MM.1S (cell line): ENCODE measurements at regions not wholly inside any gene's neighbourhood (a gene's known extent, or its start where the extent isn't known, plus 50 kb on each side); places are given as distances from the start of the nearest gene placed in this dataset.

Experiments used
- DNase-seq: peaks from one replicate; pipeline ENCODE4 v3.0.0-alpha.2; 2015
- H2AFZ ChIP-seq: fragments of 300-600 bp; sonication (generic); 2 replicates; pipeline ENCODE4 v1.6.0; 2016; ENCODE audit warnings: antibody characterized with exemption, low read length
- H3F3A ChIP-seq: fragments of 300-600 bp; sonication (generic); 2 replicates; pipeline ENCODE4 v1.6.1; 2016; ENCODE audit warnings: mild to moderate bottlenecking, antibody characterized with exemption, low read length, moderate library complexity, mixed read lengths; ENCODE audit not compliant: insufficient read depth
- H3K27ac ChIP-seq: fragments of 300-600 bp; sonication (generic); 2 replicates; pipeline ENCODE4 v1.5.1; 2016; ENCODE audit warnings: mild to moderate bottlenecking, low read length
- H3K27me3 ChIP-seq: fragments of 300-600 bp; sonication (generic); replicated peaks from 2 replicates; pipeline ENCODE4 v1.6.0; 2016; ENCODE audit warnings: low read length; ENCODE audit not compliant: insufficient read depth
- H3K36me3 ChIP-seq: fragments of 300-600 bp; sonication (generic); replicated peaks from 2 replicates; pipeline ENCODE4 v1.6.1; 2016; ENCODE audit warnings: mild to moderate bottlenecking, low read length, mixed read lengths; ENCODE audit not compliant: insufficient read depth
- H3K4me1 ChIP-seq: fragments of 300-600 bp; sonication (generic); 2 replicates; pipeline ENCODE4 v1.6.1; 2016; ENCODE audit warnings: low read length, mixed read lengths
- H3K4me2 ChIP-seq: fragments of 300-600 bp; sonication (generic); 2 replicates; pipeline ENCODE4 v1.6.0; 2016; ENCODE audit warnings: low read depth, low read length
- H3K4me3 ChIP-seq: fragments of 300-600 bp; sonication (generic); 2 replicates; pipeline ENCODE4 v1.5.1; 2016; ENCODE audit warnings: low read length, mixed read lengths
- H3K79me2 ChIP-seq: fragments of 300-600 bp; sonication (generic); 2 replicates; pipeline ENCODE4 v1.6.1; 2016; ENCODE audit warnings: mixed run types, low read length, mixed read lengths
- H3K9ac ChIP-seq: fragments of 300-600 bp; sonication (generic); 2 replicates; pipeline ENCODE4 v1.6.1; 2016; ENCODE audit warnings: low read length, mixed read lengths
- H3K9me2 ChIP-seq: fragments of 300-600 bp; sonication (generic); replicated peaks from 2 replicates; pipeline ENCODE4 v1.6.1; 2016; ENCODE audit warnings: mild to moderate bottlenecking, low read length, mixed read lengths; ENCODE audit not compliant: insufficient read depth
- H3K9me3 ChIP-seq: fragments of 300-600 bp; sonication (generic); replicated peaks from 2 replicates; pipeline ENCODE4 v1.6.1; 2016; ENCODE audit warnings: mild to moderate bottlenecking, low read length, mixed read lengths; ENCODE audit not compliant: insufficient read depth
- H4K20me1 ChIP-seq: fragments of 300-600 bp; sonication (generic); 2 replicates; pipeline ENCODE4 v1.6.1; 2016; ENCODE audit warnings: mild to moderate bottlenecking, low read length, moderate library complexity, mixed read lengths; ENCODE audit not compliant: insufficient read depth
- CTCF ChIP-seq: fragments of 300-600 bp; sonication (generic); IDR thresholded peaks from 2 replicates; pipeline ENCODE4 v1.5.1; 2016; ENCODE audit warnings: antibody characterized with exemption, low read length, mixed read lengths
- EZH2 ChIP-seq: fragments of 300-600 bp; sonication (generic); optimal IDR thresholded peaks from 2 replicates; pipeline ENCODE3; 2017; ENCODE audit warnings: low read depth, mild to moderate bottlenecking, antibody characterized with exemption, low read length, mixed read lengths
- EZH2phosphoT487 ChIP-seq: fragments of 300-600 bp; sonication (generic); IDR thresholded peaks from 2 replicates; pipeline ENCODE4 v1.6.1; 2018; ENCODE audit warnings: antibody characterized with exemption, low read length

GRCh38 chr14:26687301-26687837, 89.5 kb upstream of the NOVA1 start:
- no peaks in the 10 kb centered on the region for H3K9me2 ChIP-seq
- no peaks in the 10 kb centered on the region for H3K79me2 ChIP-seq
- H3F3A ChIP-seq = no peaks in the 10 kb centered on the region
- H3K4me3 ChIP-seq = no peak overlapping the region
- no peaks in the 10 kb centered on the region for H3K4me1 ChIP-seq
- H2AFZ ChIP-seq = no peak overlapping the region
- no peak overlapping the region for H3K9ac ChIP-seq
- H3K27ac ChIP-seq = no peak overlapping the region
- H3K9me3 ChIP-seq = no peaks in the 10 kb centered on the region
- H4K20me1 ChIP-seq = no peaks in the 10 kb centered on the region
- TF ChIP-seq CTCF (no peak), EZH2phosphoT487 (no peak), EZH2 (no peak)
- no peak for DNase-seq
- no peaks in the 10 kb centered on the region for H3K27me3 ChIP-seq
- H3K4me2 ChIP-seq = no peak overlapping the region
- no peaks in the 10 kb centered on the region for H3K36me3 ChIP-seq

GRCh38 chr14:26694521-26694920, 96.7 kb upstream of the NOVA1 start:
- no peaks in the 10 kb centered on the region for H3F3A ChIP-seq
- no peaks in the 10 kb centered on the region for H3K9me2 ChIP-seq
- no peaks in the 10 kb centered on the region for H3K79me2 ChIP-seq
- no peak overlapping the region for H3K9ac ChIP-seq
- no peaks in the 10 kb centered on the region for H3K27me3 ChIP-seq
- TF ChIP-seq EZH2phosphoT487 (no peak), EZH2 (no peak), CTCF (no peak)
- H3K9me3 ChIP-seq = no peaks in the 10 kb centered on the region
- no peak overlapping the region for H3K4me3 ChIP-seq
- H3K36me3 ChIP-seq = no peaks in the 10 kb centered on the region
- H2AFZ ChIP-seq = no peak overlapping the region
- no peak overlapping the region for H3K4me2 ChIP-seq
- no peak overlapping the region for H3K27ac ChIP-seq
- DNase-seq = peak; percentile 6
- H4K20me1 ChIP-seq = no peaks in the 10 kb centered on the region
- no peaks in the 10 kb centered on the region for H3K4me1 ChIP-seq

GRCh38 chr14:26702721-26703230, 104.9 kb upstream of the NOVA1 start:
- H4K20me1 ChIP-seq = no peaks in the 10 kb centered on the region
- no peak overlapping the region for H3K4me2 ChIP-seq
- H3K36me3 ChIP-seq = no peaks in the 10 kb centered on the region
- no peaks in the 10 kb centered on the region for H3K27me3 ChIP-seq
- DNase-seq = no peak
- no peak overlapping the region for H3K9ac ChIP-seq
- H3K4me1 ChIP-seq = no peaks in the 10 kb centered on the region
- no peaks in the 10 kb centered on the region for H3F3A ChIP-seq
- no peaks in the 10 kb centered on the region for H3K9me3 ChIP-seq
- H2AFZ ChIP-seq = no peak overlapping the region
- H3K79me2 ChIP-seq = no peaks in the 10 kb centered on the region
- H3K4me3 ChIP-seq = no peak overlapping the region
- TF ChIP-seq CTCF (no peak), EZH2 (no peak), EZH2phosphoT487 (no peak)
- H3K9me2 ChIP-seq = no peaks in the 10 kb centered on the region
- no peak overlapping the region for H3K27ac ChIP-seq
